HEK293 (cell line): ENCODE measurements at regions not wholly inside any gene's neighbourhood (a gene's known extent, or its start where the extent isn't known, plus 50 kb on each side); places are given as distances from the start of the nearest gene placed in this dataset.

Experiments used
- CTCF ChIA-PET: fragments of 350-600 bp; formaldehyde crosslinking; extraction: SDS; loops from one replicate; lab custom pipeline; 2021; ENCODE audit warnings: antibody characterized with exemption; lab: Yijun Ruan, JAX
- POLR2A ChIA-PET: fragments of 300-600 bp; formaldehyde crosslinking; extraction: SDS; loops from one replicate; lab custom pipeline; 2020; ENCODE audit warnings: antibody characterized with exemption, inconsistent platforms; lab: Yijun Ruan, JAX
- H3K27ac ChIP-seq: fragments of 200-500 bp; sonication (Bioruptor generic); 2 replicates; pipeline ENCODE4 v1.5.1; 2014; ENCODE audit warnings: low read depth, low read length, control low read depth, inconsistent platforms; ENCODE audit errors: extremely low read depth
- H3K36me3 ChIP-seq, 2 experiments: fragments of 200-500 bp in 1 of 2; sonication (Bioruptor generic) in 1 of 2; 1 replicate in 1 of 2; 2 replicates in 1 of 2; pipeline ENCODE4 v1.5.1; 2014 to 2017; ENCODE audit warnings: inconsistent platforms in 2 of 2, low read length in 2 of 2; ENCODE audit not compliant: control insufficient read depth in 2 of 2, insufficient read depth in 1 of 2
- H3K4me1 ChIP-seq: fragments of 200-500 bp; sonication (Bioruptor generic); 2 replicates; pipeline ENCODE4 v1.5.1; 2014; ENCODE audit warnings: mild to moderate bottlenecking, low read length, inconsistent platforms; ENCODE audit not compliant: control insufficient read depth, insufficient read depth
- H3K4me3 ChIP-seq: 2 replicates; pipeline ENCODE4 v1.5.1; 2011; ENCODE audit warnings: low read depth, mild to moderate bottlenecking, control low read depth, low read length, moderate library complexity
- H3K9me3 ChIP-seq: fragments of 200-500 bp; sonication (Bioruptor generic); 2 replicates; pipeline ENCODE4 v1.5.1; 2014; ENCODE audit warnings: low read depth, low read length, inconsistent platforms; ENCODE audit not compliant: control insufficient read depth, insufficient read depth
- BCL11A ChIP-seq: fragments of 450-650 bp; formaldehyde crosslinking; IDR thresholded peaks from 2 replicates; pipeline ENCODE4 v1.5.1; 2016; ENCODE audit warnings: low read depth, missing biosample characterization, missing genetic modification characterization
- GLIS2 ChIP-seq: fragments of 450-650 bp; formaldehyde crosslinking; IDR thresholded peaks from 2 replicates; pipeline ENCODE4 v1.5.1; 2016; ENCODE audit warnings: missing biosample characterization, missing genetic modification characterization
- HOXA7 ChIP-seq: sonication (generic); formaldehyde crosslinking; IDR thresholded peaks from 2 replicates; pipeline ENCODE4 v1.8.1; 2022; ENCODE audit warnings: missing genetic modification reagents, borderline replicate concordance
- IKZF3 ChIP-seq: fragments of 450-650 bp; IDR thresholded peaks from 2 replicates; pipeline ENCODE4 v1.5.0; 2018; ENCODE audit warnings: missing biosample characterization, mild to moderate bottlenecking, missing genetic modification characterization, moderate library complexity
- KLF10 ChIP-seq: fragments of 450-650 bp; IDR thresholded peaks from 2 replicates; pipeline ENCODE4 v1.5.1; 2018; ENCODE audit warnings: missing biosample characterization, mild to moderate bottlenecking, missing genetic modification characterization
- PATZ1 ChIP-seq: fragments of 450-650 bp; formaldehyde crosslinking; IDR thresholded peaks from 2 replicates; pipeline ENCODE4 v1.5.1; 2016; ENCODE audit warnings: missing biosample characterization, missing genetic modification characterization
- REPIN1 ChIP-seq: fragments of 450-650 bp; formaldehyde crosslinking; IDR thresholded peaks from 2 replicates; pipeline ENCODE4 v1.5.1; 2017; ENCODE audit warnings: missing biosample characterization, missing genetic modification characterization, low read depth
- REST ChIP-seq: fragments of 450-650 bp; formaldehyde crosslinking; IDR thresholded peaks from 2 replicates; pipeline ENCODE4 v1.5.1; 2016; ENCODE audit warnings: missing biosample characterization, missing genetic modification characterization
- ZBTB17 ChIP-seq: fragments of 450-650 bp; formaldehyde crosslinking; IDR thresholded peaks from 2 replicates; pipeline ENCODE4 v1.5.1; 2016; ENCODE audit warnings: missing biosample characterization, missing genetic modification characterization
- ZNF10 ChIP-seq: fragments of 450-650 bp; formaldehyde crosslinking; IDR thresholded peaks from 2 replicates; pipeline ENCODE4 v1.5.1; 2017; ENCODE audit warnings: missing biosample characterization, missing genetic modification characterization
- ZNF112 ChIP-seq: fragments of 450-650 bp; formaldehyde crosslinking; IDR thresholded peaks from 2 replicates; pipeline ENCODE4 v1.5.0; 2017; ENCODE audit warnings: missing biosample characterization, missing genetic modification characterization
- ZNF138 ChIP-seq: fragments of 450-650 bp; formaldehyde crosslinking; IDR thresholded peaks from 2 replicates; pipeline ENCODE4 v1.5.1; 2016; ENCODE audit warnings: missing biosample characterization, missing genetic modification characterization, borderline replicate concordance
- ZNF324 ChIP-seq: fragments of 450-650 bp; formaldehyde crosslinking; IDR thresholded peaks from 2 replicates; pipeline ENCODE4 v1.5.1; 2016; ENCODE audit warnings: missing biosample characterization, missing genetic modification characterization
- ZNF510 ChIP-seq: fragments of 450-650 bp; formaldehyde crosslinking; IDR thresholded peaks from 2 replicates; pipeline ENCODE4 v1.5.1; 2018; ENCODE audit warnings: mild to moderate bottlenecking, missing genetic modification characterization, missing biosample characterization; ENCODE audit not compliant: insufficient replicate concordance
- ZNF561 ChIP-seq: fragments of 450-650 bp; IDR thresholded peaks from 2 replicates; pipeline ENCODE4 v1.5.1; 2018; ENCODE audit warnings: missing biosample characterization, missing genetic modification characterization, borderline replicate concordance
- ZNF621 ChIP-seq: fragments of 450-650 bp; formaldehyde crosslinking; IDR thresholded peaks from 2 replicates; pipeline ENCODE4 v1.5.1; 2017; ENCODE audit warnings: missing biosample characterization, missing genetic modification characterization
- ZNF654 ChIP-seq: fragments of 450-650 bp; formaldehyde crosslinking; IDR thresholded peaks from 2 replicates; pipeline ENCODE4 v1.5.1; 2016; ENCODE audit warnings: low read depth, missing biosample characterization, missing genetic modification characterization
- ZNF658 ChIP-seq: fragments of 450-650 bp; formaldehyde crosslinking; IDR thresholded peaks from 2 replicates; pipeline ENCODE4; 2016; ENCODE audit warnings: missing biosample characterization, missing genetic modification characterization
- ZNF768 ChIP-seq: fragments of 450-650 bp; formaldehyde crosslinking; IDR thresholded peaks from 2 replicates; pipeline ENCODE4 v1.5.1; 2018; ENCODE audit warnings: missing biosample characterization, mild to moderate bottlenecking, missing genetic modification characterization
- ZNF776 ChIP-seq: fragments of 450-650 bp; formaldehyde crosslinking; IDR thresholded peaks from 2 replicates; pipeline ENCODE4 v1.5.0; 2017; ENCODE audit warnings: missing biosample characterization, missing genetic modification characterization, borderline replicate concordance
- ZSCAN30 ChIP-seq: fragments of 450-650 bp; IDR thresholded peaks from 2 replicates; pipeline ENCODE4 v1.5.1; 2018; ENCODE audit warnings: missing biosample characterization, mild to moderate bottlenecking, missing genetic modification characterization, moderate library complexity
- TF ChIP-seq, protein P1 (sequence below): fragments of 450-650 bp; formaldehyde crosslinking; IDR thresholded peaks from 2 replicates; pipeline ENCODE4 v1.5.1; 2017; ENCODE audit warnings: missing biosample characterization, missing genetic modification characterization
- TF ChIP-seq, protein P2 (sequence below): fragments of 450-650 bp; formaldehyde crosslinking; conservative IDR thresholded peaks from 2 replicates; pipeline ENCODE4 v1.5.1; 2016; ENCODE audit warnings: low read depth, missing biosample characterization, missing genetic modification characterization

DNA sequence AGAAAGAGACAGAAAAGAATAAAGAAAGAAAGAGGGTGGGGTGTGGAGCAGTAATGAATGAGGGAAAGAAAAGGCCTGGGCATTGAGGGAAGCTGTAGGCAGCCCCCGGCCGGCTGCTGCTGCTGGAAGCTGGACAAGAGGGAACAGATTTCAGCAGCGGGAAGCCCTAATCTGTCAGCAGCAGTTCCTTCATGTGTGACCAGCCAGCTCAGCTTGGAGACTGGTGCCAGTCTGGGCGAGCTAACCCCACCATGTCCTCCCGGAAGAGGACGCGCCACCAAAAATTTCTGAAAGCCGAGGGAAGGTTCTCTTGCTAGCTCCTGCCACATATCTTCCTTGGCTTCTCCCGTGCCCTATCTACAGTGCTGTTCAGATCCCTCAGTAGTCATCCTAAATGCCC, 236.8 kb downstream of the GRIN2B start:
- ChIA-PET POLR2A (no interaction called here), CTCF (interaction anchor here (0.6 to 1.2 kb wide), 2 partner anchors 423 to 532 kb away, joined by 3 to 4 read pairs; no protein-coding TSS in a partner anchor)
- TF ChIP-seq BCL11A (tag by site-specific recombination) (no peak), ZNF112 (tag by site-specific recombination) (no peak), ZNF510 (tag by site-specific recombination) (no peak), ZNF138 (tag by site-specific recombination) (no peak), ZNF776 (no peak), HOXA7 (CRISPR knock-in tag) (no peak), REPIN1 (tag by site-specific recombination) (no peak), ZNF561 (tag by site-specific recombination) (no peak), ZNF621 (tag by site-specific recombination) (no peak), ZNF768 (no peak), KLF10 (tag by site-specific recombination) (no peak), GLIS2 (tag by site-specific recombination) (no peak), ZNF654 (tag by site-specific recombination) (no peak), PATZ1 (tag by site-specific recombination) (no peak), ZBTB17 (tag by site-specific recombination) (no peak), IKZF3 (no peak), ZNF658 (tag by site-specific recombination) (no peak)
- TF ChIP-seq, protein P1, sequence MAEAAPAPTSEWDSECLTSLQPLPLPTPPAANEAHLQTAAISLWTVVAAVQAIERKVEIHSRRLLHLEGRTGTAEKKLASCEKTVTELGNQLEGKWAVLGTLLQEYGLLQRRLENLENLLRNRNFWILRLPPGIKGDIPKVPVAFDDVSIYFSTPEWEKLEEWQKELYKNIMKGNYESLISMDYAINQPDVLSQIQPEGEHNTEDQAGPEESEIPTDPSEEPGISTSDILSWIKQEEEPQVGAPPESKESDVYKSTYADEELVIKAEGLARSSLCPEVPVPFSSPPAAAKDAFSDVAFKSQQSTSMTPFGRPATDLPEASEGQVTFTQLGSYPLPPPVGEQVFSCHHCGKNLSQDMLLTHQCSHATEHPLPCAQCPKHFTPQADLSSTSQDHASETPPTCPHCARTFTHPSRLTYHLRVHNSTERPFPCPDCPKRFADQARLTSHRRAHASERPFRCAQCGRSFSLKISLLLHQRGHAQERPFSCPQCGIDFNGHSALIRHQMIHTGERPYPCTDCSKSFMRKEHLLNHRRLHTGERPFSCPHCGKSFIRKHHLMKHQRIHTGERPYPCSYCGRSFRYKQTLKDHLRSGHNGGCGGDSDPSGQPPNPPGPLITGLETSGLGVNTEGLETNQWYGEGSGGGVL = no peak
- Histone ChIP-seq H3K9me3 (no peaks in the 10 kb centered on the region), H3K4me3 (no peak overlapping the region), H3K27ac (no peak overlapping the region), H3K4me1 (peaks cover 2% of the 10 kb centered on the region; the same call in 1 of the 2 replicates), H3K36me3 (no peaks in the 10 kb centered on the region)

DNA sequence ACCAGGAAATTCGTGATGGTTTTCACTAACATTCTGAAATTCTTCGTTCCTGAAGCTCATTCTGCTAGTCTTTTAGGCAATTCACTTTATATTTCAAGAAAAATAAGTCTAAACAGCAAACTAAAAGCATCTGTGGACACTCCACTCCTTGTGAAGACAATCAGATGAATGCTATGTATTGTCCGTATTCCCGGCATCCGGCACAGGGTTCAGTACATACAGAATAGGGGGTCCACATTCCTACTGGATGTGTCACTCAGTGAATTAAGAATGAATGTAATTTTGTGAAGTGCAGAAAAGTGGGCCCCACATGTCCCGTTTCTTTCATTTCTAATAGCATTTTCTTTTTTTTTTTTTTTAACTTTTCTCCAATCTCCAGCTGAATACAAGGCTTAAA, 241.3 kb downstream of the GRIN2B start:
- H3K4me3 ChIP-seq = no peak overlapping the region
- ChIA-PET CTCF (interaction anchor here (0.6 to 2.6 kb wide), 18 partner anchors 12 to 635 kb away, joined by 3 to 29 read pairs (median 3); no protein-coding TSS in a partner anchor), POLR2A (no interaction called here)
- no peak overlapping the region for H3K27ac ChIP-seq
- H3K36me3 ChIP-seq = no peaks in the 10 kb centered on the region
- no peaks in the 10 kb centered on the region for H3K9me3 ChIP-seq
- H3K4me1 ChIP-seq = peaks cover 2% of the 10 kb centered on the region; the same call in 1 of the 2 replicates
- TF ChIP-seq, protein P2, sequence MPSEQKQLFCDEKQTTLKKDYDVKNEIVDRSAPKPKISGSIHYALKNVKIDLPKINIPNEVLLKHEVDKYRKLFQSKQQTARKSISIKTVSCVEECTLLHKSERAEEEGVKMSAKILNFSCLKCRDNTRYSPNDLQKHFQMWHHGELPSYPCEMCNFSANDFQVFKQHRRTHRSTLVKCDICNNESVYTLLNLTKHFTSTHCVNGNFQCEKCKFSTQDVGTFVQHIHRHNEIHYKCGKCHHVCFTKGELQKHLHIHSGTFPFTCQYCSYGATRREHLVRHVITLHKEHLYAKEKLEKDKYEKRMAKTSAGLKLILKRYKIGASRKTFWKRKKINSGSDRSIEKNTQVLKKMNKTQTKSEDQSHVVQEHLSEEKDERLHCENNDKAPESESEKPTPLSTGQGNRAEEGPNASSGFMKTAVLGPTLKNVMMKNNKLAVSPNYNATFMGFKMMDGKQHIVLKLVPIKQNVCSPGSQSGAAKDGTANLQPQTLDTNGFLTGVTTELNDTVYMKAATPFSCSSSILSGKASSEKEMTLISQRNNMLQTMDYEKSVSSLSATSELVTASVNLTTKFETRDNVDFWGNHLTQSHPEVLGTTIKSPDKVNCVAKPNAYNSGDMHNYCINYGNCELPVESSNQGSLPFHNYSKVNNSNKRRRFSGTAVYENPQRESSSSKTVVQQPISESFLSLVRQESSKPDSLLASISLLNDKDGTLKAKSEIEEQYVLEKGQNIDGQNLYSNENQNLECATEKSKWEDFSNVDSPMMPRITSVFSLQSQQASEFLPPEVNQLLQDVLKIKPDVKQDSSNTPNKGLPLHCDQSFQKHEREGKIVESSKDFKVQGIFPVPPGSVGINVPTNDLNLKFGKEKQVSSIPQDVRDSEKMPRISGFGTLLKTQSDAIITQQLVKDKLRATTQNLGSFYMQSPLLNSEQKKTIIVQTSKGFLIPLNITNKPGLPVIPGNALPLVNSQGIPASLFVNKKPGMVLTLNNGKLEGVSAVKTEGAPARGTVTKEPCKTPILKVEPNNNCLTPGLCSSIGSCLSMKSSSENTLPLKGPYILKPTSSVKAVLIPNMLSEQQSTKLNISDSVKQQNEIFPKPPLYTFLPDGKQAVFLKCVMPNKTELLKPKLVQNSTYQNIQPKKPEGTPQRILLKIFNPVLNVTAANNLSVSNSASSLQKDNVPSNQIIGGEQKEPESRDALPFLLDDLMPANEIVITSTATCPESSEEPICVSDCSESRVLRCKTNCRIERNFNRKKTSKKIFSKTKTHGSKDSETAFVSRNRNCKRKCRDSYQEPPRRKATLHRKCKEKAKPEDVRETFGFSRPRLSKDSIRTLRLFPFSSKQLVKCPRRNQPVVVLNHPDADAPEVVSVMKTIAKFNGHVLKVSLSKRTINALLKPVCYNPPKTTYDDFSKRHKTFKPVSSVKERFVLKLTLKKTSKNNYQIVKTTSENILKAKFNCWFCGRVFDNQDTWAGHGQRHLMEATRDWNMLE = no peak
- TF ChIP-seq KLF10 (tag by site-specific recombination) (no peak), ZNF10 (no peak), ZNF324 (tag by site-specific recombination) (no peak), REST (no peak), ZSCAN30 (tag by site-specific recombination) (no peak)
